ENCODE measurements at regions not wholly inside any gene's neighbourhood (a gene's known extent, or its start where the extent isn't known, plus 50 kb on each side); places are given as distances from the start of the nearest gene placed in this dataset.

DNA sequence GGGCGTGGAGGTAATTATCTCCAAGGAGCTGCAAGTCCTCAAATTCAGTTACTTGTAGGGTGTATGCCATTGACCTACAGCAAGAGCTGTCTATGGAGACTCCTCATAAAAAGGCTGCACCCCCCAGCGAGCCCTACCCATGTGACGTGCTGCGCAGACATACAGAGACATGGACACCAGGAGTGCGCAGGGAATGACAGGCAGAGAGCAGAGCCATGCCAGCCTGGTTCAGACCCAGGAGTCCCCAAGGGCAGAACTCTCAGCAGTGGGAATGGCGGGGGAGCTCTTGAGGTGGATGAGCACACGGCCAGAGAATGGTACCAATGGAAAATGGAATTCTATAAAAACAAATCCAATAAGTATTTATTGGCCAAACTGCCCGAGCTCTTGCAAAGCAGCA, 310.1 kb downstream of the MYCN start:
- TF ChIP-seq, protein P1, sequence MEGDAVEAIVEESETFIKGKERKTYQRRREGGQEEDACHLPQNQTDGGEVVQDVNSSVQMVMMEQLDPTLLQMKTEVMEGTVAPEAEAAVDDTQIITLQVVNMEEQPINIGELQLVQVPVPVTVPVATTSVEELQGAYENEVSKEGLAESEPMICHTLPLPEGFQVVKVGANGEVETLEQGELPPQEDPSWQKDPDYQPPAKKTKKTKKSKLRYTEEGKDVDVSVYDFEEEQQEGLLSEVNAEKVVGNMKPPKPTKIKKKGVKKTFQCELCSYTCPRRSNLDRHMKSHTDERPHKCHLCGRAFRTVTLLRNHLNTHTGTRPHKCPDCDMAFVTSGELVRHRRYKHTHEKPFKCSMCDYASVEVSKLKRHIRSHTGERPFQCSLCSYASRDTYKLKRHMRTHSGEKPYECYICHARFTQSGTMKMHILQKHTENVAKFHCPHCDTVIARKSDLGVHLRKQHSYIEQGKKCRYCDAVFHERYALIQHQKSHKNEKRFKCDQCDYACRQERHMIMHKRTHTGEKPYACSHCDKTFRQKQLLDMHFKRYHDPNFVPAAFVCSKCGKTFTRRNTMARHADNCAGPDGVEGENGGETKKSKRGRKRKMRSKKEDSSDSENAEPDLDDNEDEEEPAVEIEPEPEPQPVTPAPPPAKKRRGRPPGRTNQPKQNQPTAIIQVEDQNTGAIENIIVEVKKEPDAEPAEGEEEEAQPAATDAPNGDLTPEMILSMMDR (IDR thresholded peaks at IDR 0.05) = no peak
- TF ChIP-seq POLR2AphosphoS5 (IDR thresholded peaks at IDR 0.05; ENCODE audit: insufficient read depth in 1 of 2, low read depth in 1 of 2) (no peak), POLR2A (IDR thresholded peaks at IDR 0.05) (no peak)
